Activated CD8-positive, alpha-beta memory T cell treated with anti-CD3 and anti-CD28 coated beads, Interleukin-2, amount 50 U/mL, for 4 hours (primary cell): ENCODE measurements at regions not wholly inside any gene's neighbourhood (a gene's known extent, or its start where the extent isn't known, plus 50 kb on each side); places are given as distances from the start of the nearest gene placed in this dataset.
"Not testable (repeated sequence)": the region's sequence is repeated elsewhere in the genome, so short reads cannot be mapped to it uniquely, and the experiment has no call there.

Source experiments
- DNase-seq: peaks from one replicate; pipeline ENCODE4 v3.0.0-alpha.2; 2020

DNA sequence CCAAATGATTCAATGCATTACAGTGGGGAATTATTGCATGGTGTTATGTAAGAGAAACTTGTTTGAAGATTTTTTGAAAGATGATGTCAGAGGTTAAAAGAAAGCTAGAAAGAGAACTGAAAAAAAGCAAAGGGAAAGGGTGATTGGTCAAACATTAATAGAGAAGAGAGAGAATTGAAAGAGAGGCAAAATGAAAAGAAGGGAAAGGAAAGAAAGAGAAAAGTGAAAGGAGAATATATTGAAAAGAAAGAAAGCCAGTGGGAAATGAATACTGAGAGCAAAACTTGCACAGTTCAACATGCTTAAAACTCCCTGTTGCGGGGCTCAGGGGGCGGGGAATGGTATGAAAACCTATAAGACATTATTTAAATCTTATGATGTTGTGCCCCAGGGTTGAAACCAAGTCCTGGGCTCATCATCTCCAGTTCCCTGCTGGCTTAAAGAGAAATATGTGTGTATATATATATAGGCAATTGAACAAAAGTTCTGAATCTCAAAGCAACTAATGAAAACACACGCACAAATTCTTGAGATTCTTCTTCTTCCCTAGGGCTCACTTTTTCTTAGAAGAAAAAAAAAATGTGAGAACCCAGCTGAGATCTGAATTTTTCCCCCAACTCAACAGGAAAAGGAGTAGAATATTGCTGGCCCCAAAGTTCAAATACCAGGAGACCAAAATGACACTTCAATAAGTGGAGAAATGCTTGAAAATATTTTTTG, 2045.9 kb upstream of the CELF4 start:
- DNase-seq, result no peak

- DNase-seq, result no peak
These were observed 2041.4 kb upstream of the CELF4 start for GRCh38 chr18:39607034-39607433.

DNA sequence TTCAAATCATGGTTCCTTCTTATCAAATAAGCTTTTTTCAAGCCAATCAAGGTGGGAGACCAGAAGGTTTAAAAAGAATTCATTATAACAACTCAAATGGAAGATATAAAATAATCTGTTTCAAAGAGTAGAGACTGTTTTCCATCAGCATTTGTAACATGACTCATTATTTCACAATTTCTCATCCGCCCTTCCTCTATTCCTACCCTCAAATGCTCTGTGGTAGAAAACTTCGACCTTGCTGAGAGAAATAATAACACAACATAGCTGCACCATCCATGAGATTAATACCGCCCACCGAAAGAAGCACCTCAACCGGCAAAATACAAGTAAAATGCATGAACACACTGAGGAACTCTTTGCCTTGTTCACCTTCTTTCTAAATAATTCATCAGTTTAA, 2039.2 kb upstream of the CELF4 start:
- no peak for DNase-seq

GRCh38 chr18:39602131-39602530, 2036.5 kb upstream of the CELF4 start:
- DNase-seq, result no peak

- DNase-seq, result no peak
These were observed 2035.3 kb upstream of the CELF4 start for GRCh38 chr18:39600894-39601293.

- DNase-seq, result no peak
These were observed 2033.7 kb upstream of the CELF4 start for GRCh38 chr18:39599251-39599650.

DNA sequence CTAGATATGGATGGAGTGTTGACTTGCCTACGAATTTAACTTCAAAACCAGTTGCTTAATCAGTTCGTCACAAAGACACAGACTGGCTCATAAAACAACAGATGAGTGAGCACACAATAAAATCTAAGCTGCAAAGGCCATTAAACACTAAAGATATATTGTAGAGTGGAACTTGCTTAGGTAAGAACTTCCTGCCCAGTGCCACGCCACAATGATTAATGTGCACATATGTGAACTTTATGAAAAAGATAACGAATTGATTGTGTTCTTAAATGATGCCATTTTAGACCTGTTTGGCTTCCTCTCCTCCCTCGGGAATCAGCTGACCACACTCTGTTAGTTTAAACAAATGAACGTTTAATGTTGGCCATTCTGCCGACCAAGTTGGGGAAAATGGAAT, 2031.3 kb upstream of the CELF4 start:
- DNase-seq, result no peak

DNA sequence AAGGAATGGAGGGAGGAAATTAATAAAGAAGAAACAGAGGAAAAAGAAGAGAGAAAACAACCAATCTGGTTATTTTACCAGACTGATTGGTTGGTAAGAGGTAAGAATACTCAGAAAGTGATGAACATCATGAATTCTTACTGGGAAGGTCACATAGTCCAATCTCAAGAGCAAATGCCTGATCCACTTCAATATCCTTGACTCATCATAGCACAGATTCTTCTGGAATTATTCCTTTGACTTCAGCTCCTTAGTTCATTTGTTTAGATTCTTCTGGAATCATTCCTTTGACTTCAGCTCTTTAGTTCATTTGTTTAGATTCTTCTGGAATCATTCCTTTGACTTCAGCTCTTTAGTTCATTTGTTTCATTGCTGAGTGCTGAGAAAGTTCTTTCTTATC, 2030.6 kb upstream of the CELF4 start:
- no peak for DNase-seq

GRCh38 chr18:39594206-39594605, 2028.6 kb upstream of the CELF4 start:
- no peak for DNase-seq

DNA sequence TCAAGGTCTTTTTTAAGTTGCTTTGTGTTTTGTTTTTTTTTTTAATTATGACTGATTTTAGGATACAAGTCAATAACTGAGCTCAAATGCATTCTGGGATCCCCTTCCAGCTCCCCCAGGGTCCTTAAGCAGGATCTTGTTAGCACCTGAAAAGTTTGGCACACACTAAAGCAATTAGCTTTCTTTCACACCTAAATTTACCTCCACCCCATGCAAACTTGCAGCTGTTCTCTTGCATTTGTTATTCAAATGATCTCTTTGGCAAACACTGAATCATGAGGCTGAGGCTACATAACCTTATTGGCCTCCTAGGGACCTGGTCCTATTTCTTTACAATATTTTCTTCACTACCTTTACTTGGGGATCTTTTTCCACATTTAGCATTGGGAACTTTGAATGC, 2026.1 kb upstream of the CELF4 start:
- DNase-seq, result no peak

GRCh38 chr18:39589496-39589895, 2023.9 kb upstream of the CELF4 start:
- no peak for DNase-seq

DNA sequence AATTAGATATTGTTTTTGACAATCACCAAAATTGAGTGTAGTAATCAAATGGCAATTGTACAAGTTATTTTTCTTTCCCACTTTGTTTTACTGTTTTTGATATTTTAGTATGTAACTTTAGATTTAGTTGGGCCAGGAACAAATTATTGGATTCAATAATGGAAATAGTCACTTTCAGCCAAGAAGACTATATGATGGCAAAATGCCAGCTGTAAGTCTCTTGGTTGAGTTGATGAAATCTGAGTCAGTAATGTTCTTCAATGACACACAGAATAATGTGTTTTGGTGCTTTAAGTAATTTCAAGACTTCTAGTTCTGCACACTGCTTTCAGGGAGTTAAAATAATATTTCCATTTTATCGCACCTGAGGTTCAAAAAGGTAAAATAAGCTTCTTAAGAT, 2022.0 kb upstream of the CELF4 start:
- DNase-seq, result no peak

DNA sequence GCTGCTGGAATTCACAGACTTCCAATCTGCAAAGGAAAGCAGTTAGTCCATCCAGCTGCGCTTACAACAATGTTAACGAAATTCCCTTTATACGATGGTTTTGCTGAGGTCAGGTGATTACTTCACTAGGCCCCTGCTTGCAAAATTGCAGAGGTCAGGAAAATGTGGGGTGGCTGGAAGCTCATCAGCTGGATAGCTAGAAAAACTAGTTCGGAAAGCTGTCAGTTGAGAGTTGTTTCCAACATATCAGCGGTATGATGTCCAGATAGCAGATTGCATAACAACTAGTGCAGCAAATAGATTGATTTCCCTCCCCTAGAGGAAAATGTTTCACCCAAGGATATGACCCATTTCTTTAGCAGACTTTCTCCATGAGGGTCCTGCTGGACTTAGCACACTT, 2021.1 kb upstream of the CELF4 start:
- no peak for DNase-seq

GRCh38 chr18:39574897-39575296, 2009.3 kb upstream of the CELF4 start:
- no peak for DNase-seq

DNA sequence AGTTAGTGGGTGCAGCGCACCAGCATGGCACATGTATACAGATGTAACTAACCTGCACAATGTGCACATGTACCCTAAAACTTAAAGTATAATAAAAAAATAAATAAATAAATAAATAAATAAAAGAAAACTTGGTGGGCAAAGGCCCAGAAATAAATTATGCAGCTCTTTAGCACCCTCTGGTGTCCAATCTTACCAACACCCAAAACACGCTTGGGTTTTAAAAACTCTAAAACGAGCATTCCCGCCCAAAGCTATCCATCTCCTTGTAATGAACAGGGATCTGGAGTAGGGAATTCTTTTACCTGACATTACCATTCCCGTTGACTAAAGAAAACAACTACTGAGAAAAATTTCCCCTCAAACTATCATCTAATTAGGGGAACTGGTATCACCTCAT, 2005.9 kb upstream of the CELF4 start:
- DNase-seq, result no peak

GRCh38 chr18:39565551-39566230, 2000.1 kb upstream of the CELF4 start:
- DNase-seq, result not testable (repeated sequence)

GRCh38 chr18:39564716-39565115, 1999.1 kb upstream of the CELF4 start:
- DNase-seq, result no peak

- no peak for DNase-seq
These were observed 1995.5 kb upstream of the CELF4 start for GRCh38 chr18:39561126-39561525.

GRCh38 chr18:39558658-39559057, 1993.1 kb upstream of the CELF4 start:
- DNase-seq, result no peak

GRCh38 chr18:39555496-39555895, 1989.9 kb upstream of the CELF4 start:
- DNase-seq, result no peak

GRCh38 chr18:39550701-39551100, 1985.1 kb upstream of the CELF4 start:
- no peak for DNase-seq

GRCh38 chr18:39549144-39549543, 1983.5 kb upstream of the CELF4 start:
- DNase-seq, result no peak

- no peak for DNase-seq
These were observed 1966.1 kb upstream of the CELF4 start for GRCh38 chr18:39531659-39532058.

GRCh38 chr18:39529358-39529757, 1963.8 kb upstream of the CELF4 start:
- DNase-seq, result no peak

GRCh38 chr18:39527465-39527864, 1961.9 kb upstream of the CELF4 start:
- DNase-seq, result no peak
